ENCODE measurements at regions not wholly inside any gene's neighbourhood (a gene's known extent, or its start where the extent isn't known, plus 50 kb on each side); places are given as distances from the start of the nearest gene placed in this dataset.
A peak's percentile ranks its signal among the peaks of the same experiment; 100 is the strongest.

GRCh38 chr6:23305325-23305943, 736.1 kb downstream of the HDGFL1 start:
- ATAC-seq = no peak
- intact Hi-C loops (cut with DNase I) = no loop called here
- no peak for DNase-seq

- no peak for ATAC-seq
- no peak for DNase-seq
- intact Hi-C loops (cut with DNase I) = no loop called here
Observed at GRCh38 chr6:23306251-23306950, 737.0 kb downstream of the HDGFL1 start.

GRCh38 chr6:23307516-23307915, 738.1 kb downstream of the HDGFL1 start:
- ATAC-seq = no peak
- intact Hi-C loops (cut with DNase I) = no loop called here

GRCh38 chr6:23308166-23308565, 738.8 kb downstream of the HDGFL1 start:
- ATAC-seq (no peak), DNase-seq (no peak)
- intact Hi-C loops (cut with DNase I) = no loop called here

More at GRCh38 chr6:23307516-23307915, 738.1 kb downstream of the HDGFL1 start:
- no peak for DNase-seq

- intact Hi-C loops (cut with DNase I) = no loop called here
- ATAC-seq = no peak
- DNase-seq = no peak
Observed at GRCh38 chr6:23311211-23311610, 741.8 kb downstream of the HDGFL1 start.

GRCh38 chr6:23316131-23316530, 746.8 kb downstream of the HDGFL1 start:
- ATAC-seq = no peak
- no peak for DNase-seq
- intact Hi-C loops (cut with DNase I) = no loop called here

- no peak for DNase-seq
- no peak for ATAC-seq
- intact Hi-C loops (cut with DNase I) = no loop called here
Observed at GRCh38 chr6:23316931-23317330, 747.6 kb downstream of the HDGFL1 start.

GRCh38 chr6:23319582-23319981, 750.2 kb downstream of the HDGFL1 start:
- intact Hi-C loops (cut with DNase I) = no loop called here
- DNase-seq = no peak
- no peak for ATAC-seq

GRCh38 chr6:23320471-23321015, 751.2 kb downstream of the HDGFL1 start:
- ATAC-seq (no peak), DNase-seq (no peak)
- intact Hi-C loops (cut with DNase I) = no loop called here

- ATAC-seq (no peak), DNase-seq (no peak)
- intact Hi-C loops (cut with DNase I) = no loop called here
Observed at GRCh38 chr6:23323897-23324296, 754.5 kb downstream of the HDGFL1 start.

- DNase-seq (no peak), ATAC-seq (no peak)
- intact Hi-C loops (cut with DNase I) = no loop called here
Observed at GRCh38 chr6:23325065-23325464, 755.7 kb downstream of the HDGFL1 start.

- intact Hi-C loops (cut with DNase I) = no loop called here
- no peak for DNase-seq
- no peak for ATAC-seq
Observed at GRCh38 chr6:23327621-23328020, 758.3 kb downstream of the HDGFL1 start.

GRCh38 chr6:23329086-23329485, 759.7 kb downstream of the HDGFL1 start:
- intact Hi-C loops (cut with DNase I) = no loop called here
- ATAC-seq = no peak

GRCh38 chr6:23330632-23331031, 761.3 kb downstream of the HDGFL1 start:
- intact Hi-C loops (cut with DNase I) = no loop called here
- no peak for DNase-seq
- no peak for ATAC-seq

More at GRCh38 chr6:23329086-23329485, 759.7 kb downstream of the HDGFL1 start:
- no peak for DNase-seq

GRCh38 chr6:23334360-23334759, 765.0 kb downstream of the HDGFL1 start:
- ATAC-seq (no peak), DNase-seq (no peak)
- intact Hi-C loops (cut with DNase I) = no loop called here

GRCh38 chr6:23335894-23336293, 766.5 kb downstream of the HDGFL1 start:
- intact Hi-C loops (cut with DNase I) = no loop called here
- DNase-seq = no peak
- no peak for ATAC-seq

GRCh38 chr6:23339268-23339667, 769.9 kb downstream of the HDGFL1 start:
- no peak for DNase-seq

GRCh38 chr6:23340271-23340670, 770.9 kb downstream of the HDGFL1 start:
- intact Hi-C loops (cut with DNase I) = no loop called here
- ATAC-seq = no peak
- no peak for DNase-seq

More at GRCh38 chr6:23339268-23339667, 769.9 kb downstream of the HDGFL1 start:
- no peak for ATAC-seq
- intact Hi-C loops (cut with DNase I) = no loop called here

GRCh38 chr6:23343610-23344306, 774.4 kb downstream of the HDGFL1 start:
- intact Hi-C loops (cut with DNase I) = no loop called here
- DNase-seq (no peak), ATAC-seq (peak in 1 of 2 donors; percentile 34)

- DNase-seq (no peak), ATAC-seq (no peak)
- intact Hi-C loops (cut with DNase I) = no loop called here
Observed at GRCh38 chr6:23348185-23348584, 777.8 kb upstream of the NRSN1 start.
